ENCODE measurements at regions not wholly inside any gene's neighbourhood (a gene's known extent, or its start where the extent isn't known, plus 50 kb on each side); places are given as distances from the start of the nearest gene placed in this dataset.

DNA sequence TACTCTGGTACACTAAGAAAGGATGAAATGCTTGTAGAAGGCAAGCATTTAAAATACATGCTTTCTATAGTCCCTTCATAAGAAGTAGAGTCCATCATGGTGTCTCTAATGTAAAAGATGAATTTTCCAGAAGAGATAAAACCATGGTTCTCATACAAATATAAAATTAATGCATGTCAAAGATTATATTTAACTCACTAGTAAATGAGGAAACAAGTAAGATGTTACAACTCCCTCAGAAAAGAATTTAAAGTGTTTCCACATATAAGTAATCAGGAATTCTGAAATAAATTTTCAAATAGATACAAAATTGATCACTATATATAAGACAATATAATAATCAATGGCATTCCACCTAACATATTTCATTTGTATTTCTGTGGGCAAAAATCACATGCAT lies 570.3 kb upstream of the CCDC54 start (continued):
- no peak for TF ChIP-seq ELF1 (IDR thresholded peaks at IDR 0.05)

GRCh38 chr3:106809041-106809440 lies 568.2 kb upstream of the CCDC54 start:
- Histone ChIP-seq H3K9ac (no peak overlapping the region), H3K9me2 (no peaks in the 10 kb centered on the region), H3K9me3 (no peaks in the 10 kb centered on the region)

GRCh38 chr3:106809623-106810299 lies 567.5 kb upstream of the CCDC54 start:
- ChIA-PET CTCF (no interaction called here), POLR2A (no interaction called here)
- Histone ChIP-seq H3K9me3 (no peaks in the 10 kb centered on the region), H3K79me2 (ENCODE audit: insufficient read depth) (no peaks in the 10 kb centered on the region), H3K4me3 (ENCODE audit: low read depth in 2 of 2, low read length in 1 of 2) (no peak overlapping the region), H3K4me1 (ENCODE audit: control insufficient read depth in 1 of 2, insufficient read depth in 2 of 2, low read depth in 1 of 2, low read length in 1 of 2) (peaks cover 17 to 24% of the 10 kb centered on the region in 2 experiments; a peak in 3 of 4 replicates), H3K9ac (no peak overlapping the region), H2AFZ (ENCODE audit: low read depth) (no peak overlapping the region), H3K36me3 (replicated peaks in 1 of 2; ENCODE audit: control insufficient read depth in 1 of 2, insufficient read depth in 2 of 2, low read length in 1 of 2) (peaks cover 0 to 3% of the 10 kb centered on the region in 2 experiments), H4K20me1 (ENCODE audit: insufficient read depth) (no peaks in the 10 kb centered on the region), H3K27ac (ENCODE audit: low read depth in 2 of 2, low read length in 1 of 2) (peak overlapping the region in 1 of 2 experiments; percentile 34; a peak in 2 of 4 replicates), H3F3A (replicated peaks; ENCODE audit: insufficient read depth) (peaks cover 11% of the 10 kb centered on the region), H3K27me3 (ENCODE audit: insufficient read depth) (no peaks in the 10 kb centered on the region), H3K9me2 (no peaks in the 10 kb centered on the region), H3K4me2 (no peak overlapping the region)
- 68% methylated on average over 2 of the region's 2 CpGs for WGBS (ENCODE audit: low lambda C conversion rate)
- DNase-seq, result no peak
- no peak for TF ChIP-seq MAX (IDR thresholded peaks at IDR 0.05; ENCODE audit: low read depth)
- no peak for TF ChIP-seq SMC3 (IDR thresholded peaks at IDR 0.05; ENCODE audit: low read depth, low read length)
- no peak for TF ChIP-seq POLR2AphosphoS5 (IDR thresholded peaks at IDR 0.05; ENCODE audit: low read depth, low read length)
- no peak for TF ChIP-seq TCF12 (IDR thresholded peaks at IDR 0.05)
- no peak for TF ChIP-seq FOXM1 (IDR thresholded peaks at IDR 0.05; ENCODE audit: low read depth)
- no peak for TF ChIP-seq RXRA (IDR thresholded peaks at IDR 0.05; ENCODE audit: borderline replicate concordance, low read depth)
- TF ChIP-seq EP300 (IDR thresholded peaks at IDR 0.05; ENCODE audit: borderline replicate concordance in 1 of 2, low read depth in 1 of 2, low read length in 1 of 2), result no peak
- no peak for TF ChIP-seq TEAD4 (IDR thresholded peaks at IDR 0.05; ENCODE audit: borderline replicate concordance, insufficient read depth)
- no peak for TF ChIP-seq RCOR1 (IDR thresholded peaks at IDR 0.05; ENCODE audit: low read length)
- TF ChIP-seq TAF1 (IDR thresholded peaks at IDR 0.05; ENCODE audit: borderline replicate concordance, low read depth, low read length), result no peak
- TF ChIP-seq CHD2 (IDR thresholded peaks at IDR 0.05; ENCODE audit: low read length, partially characterized antibody), result no peak
- TF ChIP-seq, protein P1, sequence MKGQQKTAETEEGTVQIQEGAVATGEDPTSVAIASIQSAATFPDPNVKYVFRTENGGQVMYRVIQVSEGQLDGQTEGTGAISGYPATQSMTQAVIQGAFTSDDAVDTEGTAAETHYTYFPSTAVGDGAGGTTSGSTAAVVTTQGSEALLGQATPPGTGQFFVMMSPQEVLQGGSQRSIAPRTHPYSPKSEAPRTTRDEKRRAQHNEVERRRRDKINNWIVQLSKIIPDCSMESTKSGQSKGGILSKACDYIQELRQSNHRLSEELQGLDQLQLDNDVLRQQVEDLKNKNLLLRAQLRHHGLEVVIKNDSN (IDR thresholded peaks at IDR 0.05; ENCODE audit: borderline replicate concordance, low read depth), result no peak
- TF ChIP-seq, protein P2, sequence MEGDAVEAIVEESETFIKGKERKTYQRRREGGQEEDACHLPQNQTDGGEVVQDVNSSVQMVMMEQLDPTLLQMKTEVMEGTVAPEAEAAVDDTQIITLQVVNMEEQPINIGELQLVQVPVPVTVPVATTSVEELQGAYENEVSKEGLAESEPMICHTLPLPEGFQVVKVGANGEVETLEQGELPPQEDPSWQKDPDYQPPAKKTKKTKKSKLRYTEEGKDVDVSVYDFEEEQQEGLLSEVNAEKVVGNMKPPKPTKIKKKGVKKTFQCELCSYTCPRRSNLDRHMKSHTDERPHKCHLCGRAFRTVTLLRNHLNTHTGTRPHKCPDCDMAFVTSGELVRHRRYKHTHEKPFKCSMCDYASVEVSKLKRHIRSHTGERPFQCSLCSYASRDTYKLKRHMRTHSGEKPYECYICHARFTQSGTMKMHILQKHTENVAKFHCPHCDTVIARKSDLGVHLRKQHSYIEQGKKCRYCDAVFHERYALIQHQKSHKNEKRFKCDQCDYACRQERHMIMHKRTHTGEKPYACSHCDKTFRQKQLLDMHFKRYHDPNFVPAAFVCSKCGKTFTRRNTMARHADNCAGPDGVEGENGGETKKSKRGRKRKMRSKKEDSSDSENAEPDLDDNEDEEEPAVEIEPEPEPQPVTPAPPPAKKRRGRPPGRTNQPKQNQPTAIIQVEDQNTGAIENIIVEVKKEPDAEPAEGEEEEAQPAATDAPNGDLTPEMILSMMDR (IDR thresholded peaks at IDR 0.05), result no peak
- TF ChIP-seq RFX5 (IDR thresholded peaks at IDR 0.05; ENCODE audit: low read length), result no peak
- no peak for TF ChIP-seq MXI1 (IDR thresholded peaks at IDR 0.05; ENCODE audit: low read depth, low read length)

More at GRCh38 chr3:106809041-106809440, 568.2 kb upstream of the CCDC54 start:
- POLR2A ChIA-PET, result no interaction called here
- H3K27me3 ChIP-seq (ENCODE audit: insufficient read depth), result no peaks in the 10 kb centered on the region
- TF ChIP-seq JUND (IDR thresholded peaks at IDR 0.05), result no peak
- TF ChIP-seq TEAD4 (IDR thresholded peaks at IDR 0.05; ENCODE audit: borderline replicate concordance, insufficient read depth), result no peak
- TF ChIP-seq PBX3 (IDR thresholded peaks at IDR 0.05), result no peak
- TF ChIP-seq SMC3 (IDR thresholded peaks at IDR 0.05; ENCODE audit: low read depth, low read length), result no peak
- no peak for TF ChIP-seq ELF1 (IDR thresholded peaks at IDR 0.05)
- TF ChIP-seq TAF1 (IDR thresholded peaks at IDR 0.05; ENCODE audit: borderline replicate concordance, low read depth, low read length), result no peak
- TF ChIP-seq EP300 (IDR thresholded peaks at IDR 0.05; ENCODE audit: borderline replicate concordance in 1 of 2, low read depth in 1 of 2, low read length in 1 of 2), result no peak
- TF ChIP-seq, protein P1 (IDR thresholded peaks at IDR 0.05; ENCODE audit: borderline replicate concordance, low read depth), result no peak
- peaks cover 13 to 24% of the 10 kb centered on the region in 2 experiments; a peak in 3 of 4 replicates for H3K4me1 ChIP-seq (ENCODE audit: control insufficient read depth in 1 of 2, insufficient read depth in 2 of 2, low read depth in 1 of 2, low read length in 1 of 2)
- no peaks in the 10 kb centered on the region for H4K20me1 ChIP-seq (ENCODE audit: insufficient read depth)
- no peaks in the 10 kb centered on the region for H3K79me2 ChIP-seq (ENCODE audit: insufficient read depth)
- 91% methylated on average over 3 of the region's 3 CpGs for WGBS (ENCODE audit: low lambda C conversion rate)
- no peak overlapping the region for H2AFZ ChIP-seq (ENCODE audit: low read depth)
- peaks cover 11% of the 10 kb centered on the region for H3F3A ChIP-seq (replicated peaks; ENCODE audit: insufficient read depth)
- H3K27ac ChIP-seq (ENCODE audit: low read depth in 2 of 2, low read length in 1 of 2), result no peak overlapping the region
- no peak overlapping the region for H3K4me3 ChIP-seq (ENCODE audit: low read depth in 2 of 2, low read length in 1 of 2)
- peaks cover 0 to 3% of the 10 kb centered on the region in 2 experiments for H3K36me3 ChIP-seq (replicated peaks in 1 of 2; ENCODE audit: control insufficient read depth in 1 of 2, insufficient read depth in 2 of 2, low read length in 1 of 2)
- CTCF ChIA-PET, result interaction anchor here (0.8 kb wide), 1 partner anchor 8 kb away, joined by 3 read pairs; no protein-coding TSS in a partner anchor
- no peak for DNase-seq
- no peak overlapping the region for H3K4me2 ChIP-seq

Data from SK-N-SH (cell line).